NOMO-1 treated with dmso at 0.1 percent for 144 hours (cell line): ENCODE measurements at regions not wholly inside any gene's neighbourhood (a gene's known extent, or its start where the extent isn't known, plus 50 kb on each side); places are given as distances from the start of the nearest gene placed in this dataset.
"Not testable (repeated sequence)": the region's sequence is repeated elsewhere in the genome, so short reads cannot be mapped to it uniquely, and the experiment has no call there.

ENCODE experiments used
- DNase-seq: peaks from one replicate; lab custom pipeline; 2025; ENCODE audit not compliant: unreplicated experiment; lab: John Stamatoyannopoulos, UW

- DNase-seq = no peak
Observed at GRCh38 chr15:38614621-38615020, 50.0 kb upstream of the RASGRP1 start.

GRCh38 chr15:38617831-38618230 is 53.2 kb upstream of the RASGRP1 start:
- DNase-seq = no peak

- DNase-seq = no peak
Observed at GRCh38 chr15:38618242-38618955, 53.8 kb upstream of the RASGRP1 start.

- no peak for DNase-seq
Observed at GRCh38 chr15:38620098-38620497, 55.5 kb upstream of the RASGRP1 start.

GRCh38 chr15:38620851-38621594 is 56.4 kb upstream of the RASGRP1 start:
- no peak for DNase-seq

GRCh38 chr15:38622304-38622703 is 57.7 kb upstream of the RASGRP1 start:
- no peak for DNase-seq

- DNase-seq = no peak
Observed at GRCh38 chr15:38622908-38623307, 58.3 kb upstream of the RASGRP1 start.

- DNase-seq = no peak
Observed at GRCh38 chr15:38623744-38624143, 59.1 kb upstream of the RASGRP1 start.

- no peak for DNase-seq
Observed at GRCh38 chr15:38624244-38625205, 59.9 kb upstream of the RASGRP1 start.

- no peak for DNase-seq
Observed at GRCh38 chr15:38625886-38626285, 61.3 kb upstream of the RASGRP1 start.

- DNase-seq = no peak
Observed at GRCh38 chr15:38626443-38627050, 61.9 kb upstream of the RASGRP1 start.

- DNase-seq = no peak
Observed at GRCh38 chr15:38627689-38628277, 63.2 kb upstream of the RASGRP1 start.

GRCh38 chr15:38631119-38632075 is 66.8 kb upstream of the RASGRP1 start:
- DNase-seq = no peak

- no peak for DNase-seq
Observed at GRCh38 chr15:38635170-38635569, 70.6 kb upstream of the RASGRP1 start.

GRCh38 chr15:38636597-38636996 is 72.0 kb upstream of the RASGRP1 start:
- DNase-seq = no peak

- no peak for DNase-seq
Observed at GRCh38 chr15:38638126-38638525, 73.5 kb upstream of the RASGRP1 start.

- no peak for DNase-seq
Observed at GRCh38 chr15:38638811-38639210, 74.2 kb upstream of the RASGRP1 start.

- no peak for DNase-seq
Observed at GRCh38 chr15:38642689-38643270, 78.2 kb upstream of the RASGRP1 start.

GRCh38 chr15:38644353-38644752 is 79.7 kb upstream of the RASGRP1 start:
- not testable (repeated sequence) for DNase-seq
